HFFc6 (cell line): ENCODE measurements at regions not wholly inside any gene's neighbourhood (a gene's known extent, or its start where the extent isn't known, plus 50 kb on each side); places are given as distances from the start of the nearest gene placed in this dataset.

ENCODE experiments used
- DNase-seq: peaks from one replicate; pipeline ENCODE4 v3.0.0-alpha.2; 2018
- H3K27ac Mint-ChIP-seq: 2 replicates; pipeline ENCODE4 v1.8.0; 2020; ENCODE audit warnings: mild to moderate bottlenecking, mixed read lengths
- H3K27me3 Mint-ChIP-seq: 2 replicates; pipeline ENCODE4 v1.8.0; 2021; ENCODE audit warnings: mild to moderate bottlenecking, moderate library complexity, mixed read lengths; ENCODE audit not compliant: insufficient read depth
- H3K36me3 Mint-ChIP-seq: 2 replicates; pipeline ENCODE4 v1.8.0; 2021; ENCODE audit warnings: low read depth, mixed read lengths
- H3K4me1 Mint-ChIP-seq: 2 replicates; pipeline ENCODE4 v1.8.0; 2020; ENCODE audit warnings: low read depth, mixed read lengths
- H3K4me3 Mint-ChIP-seq: 2 replicates; pipeline ENCODE4 v1.8.0; 2020; ENCODE audit warnings: mild to moderate bottlenecking, moderate library complexity, mixed read lengths
- H3K9me3 Mint-ChIP-seq: 2 replicates; pipeline ENCODE4 v1.8.0; 2020; ENCODE audit warnings: mild to moderate bottlenecking, mixed read lengths
- TF ChIP-seq, protein P1 (sequence below): fragments of 200-600 bp; sonication (generic); IDR thresholded peaks from 2 replicates; pipeline ENCODE4 v1.5.0; 2021; ENCODE audit warnings: antibody characterized with exemption, mild to moderate bottlenecking

GRCh38 chr3:104885214-104885814 is 481.4 kb upstream of the ALCAM start:
- TF ChIP-seq, protein P1, sequence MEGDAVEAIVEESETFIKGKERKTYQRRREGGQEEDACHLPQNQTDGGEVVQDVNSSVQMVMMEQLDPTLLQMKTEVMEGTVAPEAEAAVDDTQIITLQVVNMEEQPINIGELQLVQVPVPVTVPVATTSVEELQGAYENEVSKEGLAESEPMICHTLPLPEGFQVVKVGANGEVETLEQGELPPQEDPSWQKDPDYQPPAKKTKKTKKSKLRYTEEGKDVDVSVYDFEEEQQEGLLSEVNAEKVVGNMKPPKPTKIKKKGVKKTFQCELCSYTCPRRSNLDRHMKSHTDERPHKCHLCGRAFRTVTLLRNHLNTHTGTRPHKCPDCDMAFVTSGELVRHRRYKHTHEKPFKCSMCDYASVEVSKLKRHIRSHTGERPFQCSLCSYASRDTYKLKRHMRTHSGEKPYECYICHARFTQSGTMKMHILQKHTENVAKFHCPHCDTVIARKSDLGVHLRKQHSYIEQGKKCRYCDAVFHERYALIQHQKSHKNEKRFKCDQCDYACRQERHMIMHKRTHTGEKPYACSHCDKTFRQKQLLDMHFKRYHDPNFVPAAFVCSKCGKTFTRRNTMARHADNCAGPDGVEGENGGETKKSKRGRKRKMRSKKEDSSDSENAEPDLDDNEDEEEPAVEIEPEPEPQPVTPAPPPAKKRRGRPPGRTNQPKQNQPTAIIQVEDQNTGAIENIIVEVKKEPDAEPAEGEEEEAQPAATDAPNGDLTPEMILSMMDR = no peak
- Mint-ChIP-seq H3K9me3 (no peaks in the 10 kb centered on the region), H3K27me3 (no peaks in the 10 kb centered on the region), H3K36me3 (no peaks in the 10 kb centered on the region), H3K27ac (peak overlapping the region; percentile 89), H3K4me1 (peaks cover 39% of the 10 kb centered on the region), H3K4me3 (no peak overlapping the region)
- DNase-seq = peak; percentile 49

GRCh38 chr3:104886220-104886995 is 480.3 kb upstream of the ALCAM start:
- peak overlapping the region; percentile 50; the same call in 1 of the 2 replicates for H3K4me3 Mint-ChIP-seq
- peaks cover 45% of the 10 kb centered on the region for H3K4me1 Mint-ChIP-seq
- H3K9me3 Mint-ChIP-seq = no peaks in the 10 kb centered on the region
- DNase-seq = peak; percentile 32
- TF ChIP-seq, protein P1 = no peak
- peak overlapping the region; percentile 89 for H3K27ac Mint-ChIP-seq
- 0 out of 2 replicates have a peak, but pooled peaks cover 3% of the 10 kb centered on the region for H3K36me3 Mint-ChIP-seq
- H3K27me3 Mint-ChIP-seq = no peaks in the 10 kb centered on the region

DNA sequence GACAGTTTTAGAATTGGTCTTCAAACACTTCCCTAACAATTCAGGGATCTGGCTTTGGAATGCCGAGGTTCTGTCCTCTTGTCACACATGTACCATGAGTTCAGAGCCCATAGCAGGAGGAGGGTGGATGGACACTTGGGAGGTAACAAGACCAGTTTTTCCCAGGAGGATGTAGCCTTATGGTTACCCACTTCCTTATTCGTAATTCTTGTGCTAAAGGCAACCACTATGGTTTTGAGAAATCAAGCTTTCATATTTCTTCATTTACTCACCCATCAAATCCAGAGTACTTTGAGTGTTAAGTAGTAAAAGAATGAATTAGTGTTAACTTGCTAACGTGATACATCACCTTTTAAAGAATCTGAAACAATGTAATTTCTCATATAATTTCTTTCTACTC is 479.6 kb upstream of the ALCAM start:
- no peaks in the 10 kb centered on the region for H3K27me3 Mint-ChIP-seq
- DNase-seq = no peak
- H3K27ac Mint-ChIP-seq = peak overlapping the region; percentile 89
- peaks cover 52% of the 10 kb centered on the region for H3K4me1 Mint-ChIP-seq
- no peaks in the 10 kb centered on the region for H3K9me3 Mint-ChIP-seq
- H3K36me3 Mint-ChIP-seq = 0 out of 2 replicates have a peak, but pooled peaks cover 4% of the 10 kb centered on the region
- peak overlapping the region; percentile 50; the same call in 1 of the 2 replicates for H3K4me3 Mint-ChIP-seq
- TF ChIP-seq, protein P1 = no peak

- H3K4me3 Mint-ChIP-seq = peak overlapping the region; percentile 23; the same call in 1 of the 2 replicates
- no peaks in the 10 kb centered on the region for H3K9me3 Mint-ChIP-seq
- TF ChIP-seq, protein P1 = no peak
- DNase-seq = no peak
- peak overlapping the region; percentile 53 for H3K27ac Mint-ChIP-seq
- H3K27me3 Mint-ChIP-seq = no peaks in the 10 kb centered on the region
- H3K36me3 Mint-ChIP-seq = 0 out of 2 replicates have a peak, but pooled peaks cover 4% of the 10 kb centered on the region
- peaks cover 57% of the 10 kb centered on the region for H3K4me1 Mint-ChIP-seq
Observed at GRCh38 chr3:104887619-104888018, 479.1 kb upstream of the ALCAM start.

GRCh38 chr3:104892044-104892443 is 474.7 kb upstream of the ALCAM start:
- peaks cover 62% of the 10 kb centered on the region for H3K4me1 Mint-ChIP-seq
- DNase-seq = no peak
- H3K9me3 Mint-ChIP-seq = no peaks in the 10 kb centered on the region
- TF ChIP-seq, protein P1 = no peak
- H3K4me3 Mint-ChIP-seq = no peak overlapping the region
- H3K36me3 Mint-ChIP-seq = 0 out of 2 replicates have a peak, but pooled peaks cover 4% of the 10 kb centered on the region
- no peak overlapping the region for H3K27ac Mint-ChIP-seq
- no peaks in the 10 kb centered on the region for H3K27me3 Mint-ChIP-seq
